GM21390 (cell line): ENCODE measurements at regions not wholly inside any gene's neighbourhood (a gene's known extent, or its start where the extent isn't known, plus 50 kb on each side); places are given as distances from the start of the nearest gene placed in this dataset.
"Not testable (repeated sequence)": the region's sequence is repeated elsewhere in the genome, so short reads cannot be mapped to it uniquely, and the experiment has no call there.

Source experiments
- ATAC-seq: cut with Tn5 transposase; IDR thresholded peaks from one replicate; pipeline ENCODE4 v1.9.1; 2021; ENCODE audit not compliant: unreplicated experiment

DNA sequence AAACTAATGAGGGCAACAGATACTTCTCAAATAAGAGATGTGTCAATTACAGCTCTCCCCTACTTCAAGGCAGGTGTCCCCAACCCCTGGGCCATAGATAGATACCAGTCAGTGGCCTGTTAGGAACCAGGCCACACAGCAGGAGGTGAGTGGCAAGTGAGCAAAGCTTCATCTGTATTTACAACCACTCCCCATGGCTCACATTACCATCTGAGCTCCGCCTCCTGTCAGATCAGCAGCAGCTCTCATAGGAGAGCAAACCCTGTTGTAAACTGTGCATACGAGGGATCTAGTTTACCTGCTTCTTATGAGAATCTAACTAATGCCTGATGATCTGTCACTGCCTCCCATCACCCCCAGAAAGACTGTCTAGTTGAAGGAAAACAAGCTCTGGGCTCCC, 422.1 kb downstream of the GJA1 start:
- ATAC-seq: no peak

DNA sequence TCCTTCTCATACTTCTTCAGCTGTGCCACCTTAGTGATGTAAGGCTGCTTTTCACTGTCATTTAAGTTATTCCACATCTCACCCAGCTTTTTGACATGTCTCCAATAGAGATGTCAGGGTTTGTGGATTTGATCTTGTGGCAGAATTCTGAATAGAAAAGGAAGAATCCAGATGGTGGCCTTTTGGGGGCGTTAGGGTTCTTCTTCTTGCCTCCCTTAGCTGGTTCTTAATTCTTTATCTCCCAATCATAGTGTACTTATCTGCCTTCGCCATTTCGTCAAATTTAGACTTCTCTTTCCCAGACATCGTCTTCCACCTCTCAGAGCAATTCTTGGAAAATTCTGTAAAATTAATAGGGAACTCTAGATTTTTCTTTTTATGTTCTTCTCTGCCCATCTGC, 422.9 kb downstream of the GJA1 start:
- no peak for ATAC-seq

DNA sequence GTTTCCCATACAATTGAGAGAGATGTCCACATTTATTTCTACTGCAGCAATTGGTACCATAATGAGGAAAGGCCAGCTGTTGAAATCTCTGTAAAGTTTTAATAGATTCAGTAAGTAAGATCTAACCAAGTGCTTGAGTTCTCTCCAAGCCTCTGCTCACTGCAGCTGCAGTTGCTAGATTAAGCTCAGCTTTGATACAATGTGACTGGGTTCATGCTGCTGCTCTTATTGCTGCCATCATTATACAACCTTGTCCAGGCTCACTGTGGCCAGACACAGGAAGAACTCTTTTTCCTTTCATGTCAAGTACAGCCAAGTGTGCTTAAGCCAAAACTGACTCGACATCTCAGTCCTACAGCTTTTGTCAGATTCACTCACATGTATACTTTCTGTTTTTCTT, 423.5 kb downstream of the GJA1 start:
- no peak for ATAC-seq

DNA sequence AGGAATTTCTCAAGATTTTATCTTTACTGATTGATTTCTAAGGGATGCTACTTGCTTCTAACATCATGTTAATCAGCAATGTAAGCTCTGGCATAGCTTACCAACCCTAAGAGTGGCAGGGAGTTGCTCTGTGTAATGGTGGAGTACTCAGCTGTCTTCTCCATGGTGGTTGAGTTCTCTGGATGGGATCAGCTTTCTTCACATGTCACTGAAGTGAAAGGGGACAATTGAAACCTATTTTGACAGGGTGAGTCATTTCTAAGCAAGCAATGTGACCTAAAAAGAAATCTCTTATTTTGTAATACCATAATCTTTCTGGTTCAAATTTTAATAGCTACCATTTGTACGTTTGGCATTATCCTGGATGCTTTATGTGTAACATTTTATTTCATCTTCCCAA, 430.4 kb downstream of the GJA1 start:
- ATAC-seq: no peak

DNA sequence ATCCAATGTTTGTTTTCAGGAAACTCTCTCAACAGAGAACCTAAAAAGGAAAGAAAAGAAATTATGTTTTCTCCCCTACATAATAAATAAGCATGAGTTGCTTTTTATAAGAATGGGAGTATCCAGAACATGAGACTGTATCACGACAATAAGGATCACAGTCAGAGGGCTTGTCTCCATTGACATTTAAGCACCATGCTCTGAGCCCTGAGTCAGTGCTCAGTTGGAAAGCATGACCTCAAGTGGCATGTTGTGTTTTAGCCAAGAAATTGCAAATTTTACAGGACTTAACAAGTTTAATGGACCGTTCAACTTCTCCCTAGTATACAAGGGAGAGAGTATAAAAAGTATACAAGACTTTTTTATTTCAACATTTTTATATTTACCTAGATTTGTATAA, 431.6 kb downstream of the GJA1 start:
- no peak for ATAC-seq

DNA sequence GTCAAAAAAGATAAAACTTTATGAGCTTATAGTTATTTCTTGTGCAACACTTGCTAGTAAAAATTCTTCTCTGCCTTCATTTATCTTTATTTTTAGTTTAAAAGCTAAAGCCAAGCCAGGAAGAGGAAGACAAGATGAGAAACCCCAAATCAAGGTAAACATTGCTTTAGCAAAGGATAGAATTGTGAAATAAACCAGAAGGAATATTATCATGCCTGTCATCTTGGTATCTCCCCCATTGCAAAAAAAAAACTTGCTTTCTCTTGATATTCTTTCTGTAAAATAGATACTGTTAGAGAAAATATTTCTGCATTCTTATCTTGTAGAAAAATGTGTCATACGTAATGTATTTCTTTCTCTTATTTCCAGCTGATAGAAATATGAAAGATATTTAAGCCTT, 432.8 kb downstream of the GJA1 start:
- ATAC-seq: no peak

DNA sequence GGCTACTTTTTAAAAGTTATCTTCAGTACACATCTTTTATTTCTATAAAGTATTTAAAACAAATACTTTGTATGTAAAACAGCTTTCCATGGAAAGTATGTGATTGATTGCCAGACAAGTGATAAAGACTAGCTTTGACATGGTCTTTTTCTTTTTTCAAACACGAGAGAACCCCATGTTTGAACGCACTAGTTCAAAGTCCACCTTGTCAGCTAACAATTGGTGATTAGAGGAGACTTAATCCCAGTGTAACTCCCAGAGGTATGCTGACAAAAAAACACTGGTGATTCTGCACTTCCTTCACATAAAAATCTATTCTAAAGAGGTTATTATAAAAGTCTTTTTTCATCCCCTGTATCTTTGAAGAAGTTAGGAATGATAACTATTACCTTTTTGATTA, 438.1 kb downstream of the GJA1 start:
- no peak for ATAC-seq

DNA sequence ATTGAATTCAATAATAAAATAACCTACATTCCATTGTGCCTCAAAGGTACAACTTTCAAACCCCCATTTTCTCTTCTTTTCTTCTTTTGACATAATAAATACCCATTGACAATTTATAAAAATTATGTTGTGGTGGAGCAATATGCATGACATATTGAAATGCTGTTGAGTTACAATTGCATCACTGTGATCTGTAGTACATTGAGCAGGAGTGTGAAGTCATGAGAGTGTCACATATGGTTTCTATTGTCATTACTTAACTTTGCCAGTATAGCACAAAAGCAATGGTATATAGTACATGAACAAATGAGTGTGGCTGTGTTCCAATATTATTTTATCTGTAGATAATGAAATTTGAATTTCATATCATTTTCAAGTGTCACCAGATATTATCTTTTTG, 441.3 kb downstream of the GJA1 start:
- no peak for ATAC-seq

DNA sequence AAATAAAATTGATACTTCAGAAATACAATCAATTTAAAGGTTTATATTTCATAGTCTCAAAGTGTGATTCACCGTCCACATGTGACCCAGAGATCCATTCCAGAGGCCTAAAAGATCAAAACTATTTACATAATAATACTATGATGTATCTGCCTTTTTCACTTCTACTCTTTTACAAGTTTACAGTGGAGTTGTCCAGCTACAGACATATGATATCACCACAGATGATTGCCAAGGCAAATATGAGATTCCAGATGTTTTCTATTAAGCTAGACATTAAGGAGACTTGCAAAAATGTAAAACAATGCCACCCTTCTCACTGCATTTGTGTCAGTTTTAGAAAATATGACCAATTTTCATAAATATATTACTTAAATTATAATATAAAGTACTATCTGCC, 443.7 kb downstream of the GJA1 start:
- ATAC-seq: no peak

DNA sequence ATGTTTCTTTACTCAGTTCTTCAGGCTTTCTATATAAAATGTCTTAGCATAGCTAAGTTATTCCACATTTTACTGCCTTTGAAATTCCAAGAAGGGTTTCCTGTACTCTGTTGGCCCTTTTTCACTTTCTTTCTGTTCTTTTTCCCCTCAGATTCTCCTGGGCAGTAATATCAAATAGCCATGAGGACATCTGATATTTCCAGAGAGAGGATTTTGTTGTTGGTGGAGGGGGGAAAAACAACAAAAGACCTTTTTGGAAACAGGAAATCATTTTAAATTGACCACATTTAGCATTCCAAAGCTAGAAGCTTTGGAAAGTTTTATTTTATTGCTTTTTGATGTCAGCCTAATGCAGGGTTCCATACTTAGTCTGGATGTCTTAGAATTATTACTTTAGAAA, 445.4 kb downstream of the GJA1 start:
- no peak for ATAC-seq

DNA sequence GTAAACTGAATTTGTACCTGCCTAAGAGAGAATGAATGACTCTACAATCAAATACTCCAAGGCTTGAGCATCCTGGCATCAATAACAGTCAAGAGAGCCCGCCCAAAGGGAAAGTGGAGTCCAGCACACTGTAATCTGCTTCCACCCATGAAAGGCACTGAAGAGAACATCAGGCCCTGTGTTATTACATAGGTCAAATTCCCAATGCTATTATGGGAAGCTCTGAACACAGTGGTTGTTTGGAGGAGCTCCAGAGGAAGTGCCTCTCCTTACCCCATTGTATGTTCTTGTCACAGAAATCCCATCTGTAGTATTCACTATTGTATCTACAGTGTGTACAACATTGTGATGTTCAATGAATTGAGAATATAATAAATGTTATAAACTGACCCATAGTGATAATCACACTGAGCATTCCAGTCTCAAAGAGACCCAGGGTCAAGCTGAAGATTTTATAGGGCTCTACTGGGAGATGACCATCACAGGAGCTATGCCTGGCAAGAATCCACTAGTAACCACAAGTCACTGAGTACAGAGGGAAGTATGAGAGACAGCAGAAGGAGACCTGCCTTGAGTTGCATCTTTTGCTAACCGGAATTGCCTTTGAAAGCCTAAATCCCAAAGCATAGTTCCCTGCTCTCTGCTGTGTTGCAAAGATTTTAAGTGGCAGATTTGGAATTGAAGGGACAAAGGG, 446.7 kb downstream of the GJA1 start:
- ATAC-seq: no peak

DNA sequence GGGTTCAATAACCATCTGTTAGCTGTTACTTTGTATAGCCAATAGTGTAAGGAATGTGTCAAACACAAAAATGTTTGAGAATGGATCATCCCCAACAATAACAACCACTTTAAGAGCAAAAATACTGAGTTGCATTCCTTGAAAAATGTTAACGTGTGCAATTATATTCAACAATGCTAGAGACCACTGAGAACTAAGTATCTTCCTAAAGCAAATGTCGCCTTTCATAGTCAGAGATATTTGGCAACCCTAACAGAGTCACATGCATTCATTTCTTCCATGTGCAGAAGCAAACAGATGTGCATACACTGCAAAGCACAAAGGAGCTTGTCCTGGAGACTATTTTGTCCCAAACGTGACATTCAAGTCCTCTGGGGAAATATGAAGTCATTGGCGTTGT, 448.6 kb downstream of the GJA1 start:
- ATAC-seq: no peak

DNA sequence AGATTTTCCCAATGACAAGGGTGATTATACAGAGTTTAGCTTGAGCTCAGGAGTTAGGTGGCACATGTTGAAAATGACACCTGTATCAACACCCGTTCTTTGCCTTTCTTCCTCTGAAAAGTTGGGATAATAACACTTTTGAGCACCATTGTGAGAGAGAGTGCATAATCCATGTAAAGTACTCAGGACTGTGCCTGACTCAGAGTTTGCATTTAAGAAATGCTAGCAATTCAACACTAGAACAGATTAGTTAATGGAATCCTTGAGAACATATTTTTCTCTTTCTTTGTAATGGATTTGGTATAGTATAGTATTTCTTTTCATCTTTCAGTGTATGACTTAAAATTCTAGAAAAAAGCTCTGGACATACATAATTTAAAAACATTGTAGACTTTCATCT, 449.2 kb downstream of the GJA1 start:
- no peak for ATAC-seq

DNA sequence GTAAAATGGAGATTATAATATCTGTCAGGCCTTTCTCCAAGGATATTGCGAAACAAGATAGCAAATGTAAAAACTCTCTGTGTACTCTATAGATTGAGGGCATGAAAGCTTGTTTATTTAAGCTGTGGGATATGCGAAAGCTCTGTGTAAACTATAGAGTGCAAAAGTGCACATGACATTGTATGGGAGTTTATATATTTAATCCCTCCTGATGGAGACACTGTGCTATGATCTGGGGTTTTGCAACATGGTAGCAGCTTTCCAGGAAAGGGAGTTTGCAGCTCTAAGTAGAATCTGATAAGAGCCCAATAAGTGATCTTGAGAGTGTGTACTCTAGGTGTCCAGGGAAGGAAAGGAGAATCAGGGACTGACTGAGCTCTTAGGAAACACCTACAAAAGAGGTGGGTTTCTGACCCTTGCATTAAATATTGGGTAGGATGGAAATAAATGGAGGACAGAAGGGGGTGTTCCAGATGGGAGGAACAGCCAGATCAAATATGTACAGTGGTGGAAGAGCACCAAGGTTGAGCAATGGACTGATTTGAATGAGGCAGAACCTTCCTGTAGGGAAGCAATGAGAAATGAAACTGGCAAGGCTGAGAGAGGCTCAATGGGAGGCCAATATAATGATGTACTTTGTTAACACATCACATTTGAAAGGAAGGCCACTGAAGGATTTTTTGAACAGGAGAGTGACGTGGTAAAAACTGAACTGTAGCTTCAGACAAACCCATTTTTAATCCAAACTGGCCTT, 450.1 kb downstream of the GJA1 start:
- ATAC-seq: no peak

DNA sequence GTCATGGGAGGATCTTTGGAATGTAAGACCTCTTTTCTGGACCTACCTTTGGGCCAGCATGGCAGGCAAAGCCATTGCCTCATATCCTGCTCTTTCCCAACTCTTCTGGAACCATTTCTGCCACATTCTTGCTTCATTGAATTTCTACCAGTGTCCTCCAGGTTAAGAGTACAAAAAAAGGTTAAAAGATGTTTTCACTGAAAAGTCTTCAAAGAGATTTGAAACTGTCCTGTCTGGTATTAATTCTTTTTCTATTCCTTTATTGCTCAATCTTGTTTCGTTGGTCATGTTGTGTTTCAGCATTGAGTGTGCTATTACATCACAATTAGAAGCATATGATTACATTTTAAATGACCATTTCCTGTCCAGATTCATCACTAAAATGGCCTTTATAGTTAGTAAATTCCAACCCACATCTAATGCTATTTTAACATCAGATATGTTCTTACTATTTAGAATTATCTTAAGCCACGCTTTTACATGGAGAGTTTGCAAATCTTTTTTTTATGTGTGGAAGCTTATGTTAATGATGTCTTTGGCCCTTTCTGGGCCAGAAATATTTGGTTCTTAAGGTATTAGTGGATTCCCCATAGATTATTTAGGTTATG, 450.9 kb downstream of the GJA1 start:
- no peak for ATAC-seq

DNA sequence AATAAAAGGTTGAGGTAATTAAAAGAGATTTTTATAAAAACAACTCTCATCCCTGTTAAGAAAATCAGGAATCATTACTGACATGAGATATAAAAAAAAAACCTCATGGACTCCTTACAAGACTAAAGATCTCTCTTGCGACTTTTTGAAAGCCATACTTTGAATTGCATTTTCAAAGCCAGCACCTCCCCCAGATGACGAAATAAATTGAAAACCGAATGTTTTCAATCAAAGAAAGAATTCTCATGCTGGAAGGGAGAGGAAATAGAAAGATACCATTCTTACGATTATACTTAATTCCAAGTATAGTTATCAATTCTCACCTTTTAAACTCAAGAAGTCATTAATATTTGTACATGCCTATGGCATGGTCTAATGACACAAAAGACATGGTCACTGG, 452.3 kb downstream of the GJA1 start:
- ATAC-seq: no peak

DNA sequence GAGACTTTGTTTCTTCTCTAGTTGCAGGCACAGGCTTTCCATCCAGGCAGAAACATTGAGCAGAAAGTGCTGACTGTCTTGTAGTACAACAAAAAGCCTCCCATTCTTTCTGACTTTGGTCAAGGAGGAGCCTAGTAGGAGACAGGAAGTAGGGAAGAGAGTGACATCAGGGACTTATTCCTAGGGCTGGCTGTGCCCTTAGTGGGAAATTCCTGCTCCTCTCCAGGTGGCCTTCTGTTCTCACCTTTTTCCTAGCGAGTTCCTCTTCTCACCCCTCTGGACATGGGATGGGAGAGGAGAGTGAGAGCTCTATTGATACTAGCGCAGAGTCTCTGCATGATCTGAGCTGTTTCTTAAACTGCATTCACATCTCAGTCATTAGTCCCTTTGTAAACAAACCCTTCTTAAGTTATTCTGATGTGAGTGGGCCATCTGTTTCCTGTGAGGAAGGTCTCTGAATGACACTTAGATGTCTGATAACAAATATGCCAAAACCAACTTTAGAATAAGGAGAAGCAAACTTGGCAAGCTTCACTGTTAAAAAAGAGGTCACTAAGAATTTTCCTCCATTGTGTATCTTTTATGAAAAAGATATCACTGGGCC, 455.0 kb downstream of the GJA1 start:
- ATAC-seq: no peak

DNA sequence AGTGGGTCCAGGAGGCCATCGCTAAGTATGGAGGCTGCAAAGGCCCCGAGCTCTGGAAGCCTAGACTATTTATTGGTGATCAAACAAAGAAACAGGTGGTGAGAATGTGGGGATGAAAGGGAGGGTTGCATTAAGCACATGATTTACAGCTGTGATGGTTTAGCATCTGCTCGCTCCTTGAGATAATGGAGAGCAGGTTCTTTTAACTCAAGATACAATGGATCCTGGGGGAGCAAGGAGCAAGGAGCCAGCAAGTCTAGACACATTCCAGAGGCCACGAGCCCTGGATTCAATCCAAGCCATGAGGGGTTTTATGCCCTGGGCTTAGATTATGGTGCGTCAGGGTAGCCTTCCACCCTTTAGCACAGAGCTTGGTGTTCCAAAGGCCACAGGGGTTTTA, 460.3 kb downstream of the GJA1 start:
- not testable (repeated sequence) for ATAC-seq

DNA sequence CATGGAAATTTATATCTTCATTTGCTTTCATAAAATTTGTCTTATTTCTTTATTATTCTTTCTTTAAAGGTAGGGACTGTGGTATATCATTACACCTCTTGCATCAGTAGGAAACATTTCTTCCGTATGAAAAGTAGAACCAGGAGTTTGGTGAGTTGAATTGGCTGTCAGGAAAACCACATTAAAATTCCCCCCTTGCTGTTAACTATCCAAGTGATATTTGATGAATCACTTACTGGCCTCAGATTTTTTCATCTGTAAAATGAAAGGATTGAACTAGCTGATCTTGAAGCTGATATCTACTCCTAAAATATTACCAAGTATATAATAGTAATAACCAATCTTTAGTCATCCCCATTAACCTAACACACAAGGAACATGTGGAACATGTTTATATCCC, 460.9 kb downstream of the GJA1 start:
- ATAC-seq: no peak

DNA sequence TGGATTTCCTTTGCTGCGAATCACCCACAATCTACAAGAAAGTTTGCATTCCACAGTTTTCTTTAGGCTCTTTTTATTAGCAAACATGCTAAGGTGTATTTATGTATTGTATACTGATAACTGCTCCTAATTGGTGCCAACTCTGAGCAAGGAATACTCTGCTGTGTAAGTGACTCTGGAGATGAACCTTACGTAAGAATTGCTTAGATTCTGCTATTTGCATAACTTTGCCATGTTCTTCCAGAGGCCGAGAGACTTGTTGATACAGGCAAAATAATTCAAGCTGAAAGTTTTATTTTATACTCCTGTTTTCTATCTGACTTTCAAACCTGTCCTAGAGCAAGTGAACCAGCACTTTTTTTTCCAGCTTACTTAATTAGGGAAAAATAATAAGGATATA, 461.3 kb downstream of the GJA1 start:
- no peak for ATAC-seq

DNA sequence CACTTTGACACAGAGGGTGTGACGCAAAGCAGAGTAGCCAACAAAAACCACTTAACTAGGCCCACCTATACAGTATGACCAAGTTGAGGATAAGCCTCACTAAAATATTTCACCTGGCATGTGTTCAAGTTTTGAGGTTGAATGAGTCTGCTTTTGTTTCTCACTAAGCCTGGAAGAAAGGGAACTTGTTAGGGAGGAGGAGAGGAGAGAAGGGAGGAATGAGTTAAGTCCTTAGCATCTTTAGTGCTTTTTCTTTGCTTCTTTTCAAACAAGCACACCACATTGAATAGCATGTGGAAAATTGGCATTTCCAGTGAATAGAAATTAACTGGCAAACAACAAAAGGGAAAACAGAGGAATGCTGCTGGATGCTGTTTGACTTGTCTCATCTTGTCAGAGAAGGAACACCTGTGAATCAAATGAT, 461.9 kb downstream of the GJA1 start:
- ATAC-seq: no peak

DNA sequence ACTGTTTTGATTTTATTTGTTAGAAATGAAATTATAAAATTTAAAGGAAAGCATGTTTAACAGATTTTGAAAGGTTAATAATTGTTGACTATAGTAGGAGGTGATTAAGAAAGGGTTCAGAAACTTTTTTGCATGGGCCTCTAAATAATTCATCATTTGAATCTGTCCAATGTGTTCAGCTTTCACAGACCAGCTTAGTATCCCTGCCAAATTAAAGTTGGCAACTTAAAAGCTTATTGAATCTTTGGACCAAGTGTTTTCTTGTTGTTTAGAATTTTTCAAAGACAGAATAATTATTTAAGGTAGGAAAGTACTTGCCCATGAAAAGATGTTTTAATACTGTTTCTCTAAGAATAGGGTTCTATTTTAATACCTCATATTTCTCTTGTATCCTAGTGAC, 466.0 kb downstream of the GJA1 start:
- no peak for ATAC-seq
